Epithelial cell of esophagus (primary cell): ENCODE measurements at regions not wholly inside any gene's neighbourhood (a gene's known extent, or its start where the extent isn't known, plus 50 kb on each side); places are given as distances from the start of the nearest gene placed in this dataset.

Experiments used
- DNase-seq: peaks from one replicate; pipeline ENCODE4 v3.0.0; 2010; ENCODE audit warnings: low read depth
- H3K4me3 ChIP-seq: 2 replicates; pipeline ENCODE4 v1.5.1; 2011; ENCODE audit warnings: mild to moderate bottlenecking, low read length, control low read depth
- TF ChIP-seq, protein P1 (sequence below): IDR thresholded peaks from 2 replicates; pipeline ENCODE4 v1.5.1; 2011; ENCODE audit warnings: low read depth, mild to moderate bottlenecking, low read length, control low read depth, inconsistent platforms; ENCODE audit not compliant: insufficient read depth; ENCODE audit errors: missing control alignments

DNA sequence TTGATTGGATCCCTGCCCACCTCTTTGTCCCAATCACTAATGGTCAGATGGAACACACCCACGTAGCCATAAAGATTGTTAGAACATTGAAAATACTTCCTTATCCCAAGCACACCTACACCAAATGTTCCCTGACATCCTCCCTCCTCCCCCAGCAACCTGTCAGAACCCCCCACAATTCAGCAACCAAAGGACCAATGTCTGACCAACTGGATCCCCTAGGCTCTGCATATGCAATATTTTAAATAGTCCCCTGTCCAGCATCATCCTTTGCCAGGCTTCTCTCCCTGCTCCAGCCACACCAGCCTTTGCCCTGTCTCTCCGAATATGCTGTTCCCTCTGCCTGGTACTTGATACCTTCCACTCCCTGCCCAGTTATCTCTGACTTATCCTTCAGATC lies 54.9 kb upstream of the CES5A start:
- TF ChIP-seq, protein P1, sequence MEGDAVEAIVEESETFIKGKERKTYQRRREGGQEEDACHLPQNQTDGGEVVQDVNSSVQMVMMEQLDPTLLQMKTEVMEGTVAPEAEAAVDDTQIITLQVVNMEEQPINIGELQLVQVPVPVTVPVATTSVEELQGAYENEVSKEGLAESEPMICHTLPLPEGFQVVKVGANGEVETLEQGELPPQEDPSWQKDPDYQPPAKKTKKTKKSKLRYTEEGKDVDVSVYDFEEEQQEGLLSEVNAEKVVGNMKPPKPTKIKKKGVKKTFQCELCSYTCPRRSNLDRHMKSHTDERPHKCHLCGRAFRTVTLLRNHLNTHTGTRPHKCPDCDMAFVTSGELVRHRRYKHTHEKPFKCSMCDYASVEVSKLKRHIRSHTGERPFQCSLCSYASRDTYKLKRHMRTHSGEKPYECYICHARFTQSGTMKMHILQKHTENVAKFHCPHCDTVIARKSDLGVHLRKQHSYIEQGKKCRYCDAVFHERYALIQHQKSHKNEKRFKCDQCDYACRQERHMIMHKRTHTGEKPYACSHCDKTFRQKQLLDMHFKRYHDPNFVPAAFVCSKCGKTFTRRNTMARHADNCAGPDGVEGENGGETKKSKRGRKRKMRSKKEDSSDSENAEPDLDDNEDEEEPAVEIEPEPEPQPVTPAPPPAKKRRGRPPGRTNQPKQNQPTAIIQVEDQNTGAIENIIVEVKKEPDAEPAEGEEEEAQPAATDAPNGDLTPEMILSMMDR: no peak
- no peak overlapping the region for H3K4me3 ChIP-seq
- DNase-seq: no peak

DNA sequence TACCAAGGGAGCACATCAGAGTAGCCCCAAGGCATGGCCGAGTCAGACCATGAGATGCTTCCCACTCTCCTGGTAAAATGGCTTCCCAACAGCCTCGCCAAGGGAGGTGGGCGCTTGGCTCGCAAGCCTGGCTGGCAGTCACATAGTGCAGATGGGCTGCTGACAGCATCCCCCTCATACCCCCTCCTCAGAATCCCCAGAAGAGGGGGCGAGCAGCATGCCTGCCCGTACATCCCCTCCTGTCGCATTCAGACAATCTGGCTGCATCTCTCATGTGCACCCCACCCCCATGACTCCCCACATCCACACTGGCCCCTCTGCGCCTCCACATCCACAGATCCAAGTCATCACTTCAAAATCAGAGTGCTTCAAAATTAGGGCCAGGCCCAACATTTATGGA lies 54.0 kb upstream of the CES5A start:
- TF ChIP-seq, protein P1: no peak
- DNase-seq: no peak
- H3K4me3 ChIP-seq: no peak overlapping the region

DNA sequence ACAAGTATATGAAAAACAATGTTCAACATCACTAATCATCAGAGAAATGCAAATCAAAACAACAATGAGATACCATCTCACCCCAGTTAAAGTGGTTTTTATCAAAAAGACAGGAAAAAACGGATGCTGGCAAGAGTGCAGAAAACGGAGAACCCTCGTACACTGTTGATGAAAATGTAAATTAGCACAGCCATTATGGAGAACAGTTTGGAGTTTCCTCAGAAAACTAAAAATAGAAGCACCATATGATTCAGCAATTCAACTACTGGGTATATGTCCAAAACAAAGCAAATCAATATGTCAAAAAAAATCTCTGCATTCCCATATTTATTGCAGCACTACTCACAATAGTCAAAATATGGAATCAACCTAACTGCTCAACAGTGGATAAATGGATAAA lies 50.1 kb upstream of the CES5A start:
- no peak for DNase-seq
- TF ChIP-seq, protein P1: no peak
- H3K4me3 ChIP-seq: no peak overlapping the region
